ENCODE measurements at regions not wholly inside any gene's neighbourhood (a gene's known extent, or its start where the extent isn't known, plus 50 kb on each side); places are given as distances from the start of the nearest gene placed in this dataset.
A peak's percentile ranks its signal among the peaks of the same experiment; 100 is the strongest.

GRCh38 chr10:113319479-113319878 is 233.4 kb upstream of the HABP2 start:
- DNase-seq (ENCODE audit: low spot score) (no peak), ATAC-seq (no peak)

- ATAC-seq = no peak
Observed at GRCh38 chr10:113320211-113320610, 232.6 kb upstream of the HABP2 start.

GRCh38 chr10:113320987-113321386 is 231.9 kb upstream of the HABP2 start:
- ATAC-seq (no peak), DNase-seq (ENCODE audit: low spot score) (no peak)

More at GRCh38 chr10:113320211-113320610, 232.6 kb upstream of the HABP2 start:
- DNase-seq (ENCODE audit: low spot score) = no peak

- no peak for DNase-seq (ENCODE audit: low spot score)
- peak; percentile 38 for ATAC-seq
Observed at GRCh38 chr10:113322843-113323242, 230.0 kb upstream of the HABP2 start.

GRCh38 chr10:113323985-113324384 is 228.9 kb upstream of the HABP2 start:
- ATAC-seq (no peak), DNase-seq (ENCODE audit: low spot score) (no peak)

GRCh38 chr10:113326160-113327111 is 226.4 kb upstream of the HABP2 start:
- DNase-seq (ENCODE audit: low spot score) (no peak), ATAC-seq (no peak)

GRCh38 chr10:113329121-113329596 is 223.7 kb upstream of the HABP2 start:
- ATAC-seq (no peak), DNase-seq (ENCODE audit: low spot score) (no peak)

- no peak for DNase-seq (ENCODE audit: low spot score)
- ATAC-seq = no peak
Observed at GRCh38 chr10:113331961-113332360, 220.9 kb upstream of the HABP2 start.

- ATAC-seq (no peak), DNase-seq (ENCODE audit: low spot score) (no peak)
Observed at GRCh38 chr10:113333313-113333712, 219.5 kb upstream of the HABP2 start.

GRCh38 chr10:113335592-113335991 is 217.3 kb upstream of the HABP2 start:
- no peak for DNase-seq (ENCODE audit: low spot score)
- ATAC-seq = no peak

- no peak for ATAC-seq
Observed at GRCh38 chr10:113336549-113337130, 216.2 kb upstream of the HABP2 start.

GRCh38 chr10:113337142-113337541 is 215.7 kb upstream of the HABP2 start:
- ATAC-seq = no peak

More at GRCh38 chr10:113336549-113337130, 216.2 kb upstream of the HABP2 start:
- no peak for DNase-seq (ENCODE audit: low spot score)

GRCh38 chr10:113339121-113339520 is 213.7 kb upstream of the HABP2 start:
- ATAC-seq (no peak), DNase-seq (ENCODE audit: low spot score) (no peak)

More at GRCh38 chr10:113337142-113337541, 215.7 kb upstream of the HABP2 start:
- no peak for DNase-seq (ENCODE audit: low spot score)

GRCh38 chr10:113340282-113340681 is 212.6 kb upstream of the HABP2 start:
- DNase-seq (ENCODE audit: low spot score) (no peak), ATAC-seq (no peak)

GRCh38 chr10:113341138-113341537 is 211.7 kb upstream of the HABP2 start:
- ATAC-seq = no peak
- DNase-seq (ENCODE audit: low spot score) = no peak

- no peak for DNase-seq (ENCODE audit: low spot score)
Observed at GRCh38 chr10:113345826-113346624, 206.8 kb upstream of the HABP2 start.

GRCh38 chr10:113347508-113347907 is 205.3 kb upstream of the HABP2 start:
- ATAC-seq = peak; percentile 96
- DNase-seq (ENCODE audit: low spot score) = peak; percentile 64

More at GRCh38 chr10:113345826-113346624, 206.8 kb upstream of the HABP2 start:
- ATAC-seq = no peak

GRCh38 chr10:113348694-113349093 is 204.2 kb upstream of the HABP2 start:
- no peak for ATAC-seq
- no peak for DNase-seq (ENCODE audit: low spot score)

- DNase-seq (ENCODE audit: low spot score) = no peak
- ATAC-seq = no peak
Observed at GRCh38 chr10:113350311-113351040, 202.4 kb upstream of the HABP2 start.

- DNase-seq (ENCODE audit: low spot score) (no peak), ATAC-seq (no peak)
Observed at GRCh38 chr10:113354711-113355110, 198.1 kb upstream of the HABP2 start.
